ENCODE measurements at regions not wholly inside any gene's neighbourhood (a gene's known extent, or its start where the extent isn't known, plus 50 kb on each side); places are given as distances from the start of the nearest gene placed in this dataset.

DNA sequence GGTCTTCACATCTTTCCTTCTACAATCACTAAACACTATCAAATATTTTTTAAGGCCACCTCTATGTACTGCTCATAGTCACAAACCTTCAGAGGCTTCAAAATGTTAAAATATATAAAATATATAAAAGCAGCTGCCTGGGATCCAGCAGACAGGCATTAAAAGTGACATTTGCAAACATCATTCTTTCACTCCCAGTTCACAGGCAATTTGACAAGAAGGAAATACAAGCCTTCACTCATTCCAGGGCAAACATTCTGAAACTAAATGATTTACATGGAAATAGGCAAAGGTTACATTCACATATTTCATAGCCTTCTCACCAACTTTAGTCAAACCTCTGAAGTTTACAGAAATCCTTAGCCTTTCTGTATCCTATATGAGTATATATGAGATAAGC, 266.3 kb downstream of the TBL1XR1 start:
- ChIA-PET CTCF (no interaction called here), POLR2A (ENCODE audit: unreplicated experiment) (no interaction called here)
- no peak overlapping the region for H2AFZ ChIP-seq
- H3K9me3 ChIP-seq (ENCODE audit: insufficient read depth, low read depth) = no peaks in the 10 kb centered on the region
- H3K4me2 ChIP-seq = no peak overlapping the region
- H3K36me3 ChIP-seq (ENCODE audit: low read depth) = no peaks in the 10 kb centered on the region
- H3F3A ChIP-seq (ENCODE audit: insufficient read depth, low read depth) = no peaks in the 10 kb centered on the region
- H3K27ac ChIP-seq = no peak overlapping the region
- no peak overlapping the region for H3K4me3 ChIP-seq
- H3K79me2 ChIP-seq (ENCODE audit: low read depth) = no peaks in the 10 kb centered on the region
- no peak for DNase-seq
- TF ChIP-seq, protein P1, sequence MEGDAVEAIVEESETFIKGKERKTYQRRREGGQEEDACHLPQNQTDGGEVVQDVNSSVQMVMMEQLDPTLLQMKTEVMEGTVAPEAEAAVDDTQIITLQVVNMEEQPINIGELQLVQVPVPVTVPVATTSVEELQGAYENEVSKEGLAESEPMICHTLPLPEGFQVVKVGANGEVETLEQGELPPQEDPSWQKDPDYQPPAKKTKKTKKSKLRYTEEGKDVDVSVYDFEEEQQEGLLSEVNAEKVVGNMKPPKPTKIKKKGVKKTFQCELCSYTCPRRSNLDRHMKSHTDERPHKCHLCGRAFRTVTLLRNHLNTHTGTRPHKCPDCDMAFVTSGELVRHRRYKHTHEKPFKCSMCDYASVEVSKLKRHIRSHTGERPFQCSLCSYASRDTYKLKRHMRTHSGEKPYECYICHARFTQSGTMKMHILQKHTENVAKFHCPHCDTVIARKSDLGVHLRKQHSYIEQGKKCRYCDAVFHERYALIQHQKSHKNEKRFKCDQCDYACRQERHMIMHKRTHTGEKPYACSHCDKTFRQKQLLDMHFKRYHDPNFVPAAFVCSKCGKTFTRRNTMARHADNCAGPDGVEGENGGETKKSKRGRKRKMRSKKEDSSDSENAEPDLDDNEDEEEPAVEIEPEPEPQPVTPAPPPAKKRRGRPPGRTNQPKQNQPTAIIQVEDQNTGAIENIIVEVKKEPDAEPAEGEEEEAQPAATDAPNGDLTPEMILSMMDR (conservative IDR thresholded peaks at IDR 0.05) = no peak
- no peak for TF ChIP-seq EZH2 (IDR thresholded peaks at IDR 0.05; ENCODE audit: low read depth)
- H4K20me1 ChIP-seq (ENCODE audit: insufficient read depth) = no peaks in the 10 kb centered on the region
- no peaks in the 10 kb centered on the region for H3K4me1 ChIP-seq (replicated peaks; ENCODE audit: insufficient read depth)
- no TSS peak for BruUV-seq (replicated peaks)
- intact Hi-C loops (cut with micrococcal nuclease; ENCODE audit: unreplicated experiment) = no loop called here
- H3K9me2 ChIP-seq (ENCODE audit: insufficient read depth) = no peaks in the 10 kb centered on the region
- H3K27me3 ChIP-seq (ENCODE audit: insufficient read depth, low read depth) = no peaks in the 10 kb centered on the region

DNA sequence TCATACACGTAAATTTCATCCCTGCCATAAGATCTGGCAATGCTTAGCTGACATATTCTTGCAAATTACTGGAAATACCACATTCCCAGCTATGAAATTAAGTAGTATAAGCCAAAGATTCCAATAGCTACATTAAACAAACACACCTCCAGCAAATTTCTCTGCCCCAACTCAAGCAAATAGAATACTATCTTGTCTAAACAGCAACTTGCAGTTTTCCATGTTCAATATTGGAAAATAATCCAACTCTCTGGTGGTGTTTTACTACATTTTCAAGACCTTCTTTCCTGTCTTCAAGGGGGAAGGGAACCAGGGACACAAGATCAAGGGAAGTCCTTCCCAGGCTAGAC, 268.7 kb downstream of the TBL1XR1 start:
- no peak overlapping the region for H3K4me3 ChIP-seq
- no peak overlapping the region for H3K4me2 ChIP-seq
- no peaks in the 10 kb centered on the region for H4K20me1 ChIP-seq (ENCODE audit: insufficient read depth)
- H3K36me3 ChIP-seq (ENCODE audit: low read depth) = no peaks in the 10 kb centered on the region
- no peak overlapping the region for H2AFZ ChIP-seq
- no peaks in the 10 kb centered on the region for H3K9me3 ChIP-seq (ENCODE audit: insufficient read depth, low read depth)
- H3K4me1 ChIP-seq (replicated peaks; ENCODE audit: insufficient read depth) = no peaks in the 10 kb centered on the region
- no peaks in the 10 kb centered on the region for H3K27me3 ChIP-seq (ENCODE audit: insufficient read depth, low read depth)
- TF ChIP-seq, protein P1 (conservative IDR thresholded peaks at IDR 0.05) = no peak
- DNase-seq = no peak
- H3K79me2 ChIP-seq (ENCODE audit: low read depth) = no peaks in the 10 kb centered on the region
- POLR2A ChIA-PET (ENCODE audit: unreplicated experiment) = no interaction called here
- H3F3A ChIP-seq (ENCODE audit: insufficient read depth, low read depth) = no peaks in the 10 kb centered on the region
- intact Hi-C loops (cut with micrococcal nuclease; ENCODE audit: unreplicated experiment) = no loop called here
- CTCF ChIA-PET = no interaction called here
- BruUV-seq (replicated peaks) = no TSS peak
- H3K9me2 ChIP-seq (ENCODE audit: insufficient read depth) = no peaks in the 10 kb centered on the region
- no peak overlapping the region for H3K27ac ChIP-seq

DNA sequence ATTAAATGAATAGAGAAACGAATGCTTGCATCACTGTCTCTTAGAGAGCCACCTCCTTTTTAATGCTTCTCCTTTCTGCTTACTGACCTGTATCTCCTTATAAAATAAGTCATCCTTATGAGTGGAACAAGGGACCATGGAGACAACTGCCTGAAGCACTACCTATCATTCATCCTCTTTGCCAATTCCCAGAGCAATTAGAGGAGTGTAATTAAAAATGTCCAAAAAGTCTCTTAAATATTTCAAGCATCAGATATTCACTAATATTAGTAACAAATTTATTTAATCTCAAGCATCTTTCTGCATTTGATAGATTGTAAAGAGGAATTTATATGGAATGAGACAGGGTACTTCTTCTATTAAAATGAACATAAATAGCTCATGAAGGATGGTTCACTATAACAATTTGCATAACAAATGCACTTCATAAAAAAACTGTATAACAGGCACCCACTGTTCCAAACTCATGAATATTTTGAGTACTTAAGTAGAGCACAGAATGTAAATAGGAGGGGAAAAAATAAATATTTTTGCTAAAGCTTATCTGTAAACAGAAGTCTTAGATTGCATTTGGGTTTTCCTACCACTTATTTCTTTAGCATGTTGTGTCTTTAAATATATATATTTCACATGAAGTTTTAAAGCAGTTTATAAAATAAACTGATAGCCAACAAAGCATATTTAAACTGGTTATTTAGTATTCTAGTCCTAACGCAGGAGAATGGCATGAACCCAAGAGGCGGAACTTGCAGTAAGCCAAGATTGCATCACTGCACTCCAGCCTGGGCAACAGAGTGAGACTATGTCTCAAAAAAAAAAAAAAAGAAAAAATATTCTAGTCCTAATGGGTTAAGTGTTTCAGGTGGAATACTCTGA, 269.3 kb downstream of the TBL1XR1 start:
- no peak overlapping the region for H3K27ac ChIP-seq
- H3K9me2 ChIP-seq (ENCODE audit: insufficient read depth) = no peaks in the 10 kb centered on the region
- H2AFZ ChIP-seq = peak overlapping the region; percentile 42; the same call in 1 of the 2 replicates
- intact Hi-C loops (cut with micrococcal nuclease; ENCODE audit: unreplicated experiment) = no loop called here
- no peaks in the 10 kb centered on the region for H3K4me1 ChIP-seq (replicated peaks; ENCODE audit: insufficient read depth)
- H3K36me3 ChIP-seq (ENCODE audit: low read depth) = no peaks in the 10 kb centered on the region
- no peaks in the 10 kb centered on the region for H3K79me2 ChIP-seq (ENCODE audit: low read depth)
- H4K20me1 ChIP-seq (ENCODE audit: insufficient read depth) = no peaks in the 10 kb centered on the region
- CTCF ChIA-PET = no interaction called here
- H3K27me3 ChIP-seq (ENCODE audit: insufficient read depth, low read depth) = no peaks in the 10 kb centered on the region
- no peak overlapping the region for H3K4me3 ChIP-seq
- TF ChIP-seq, protein P1 (conservative IDR thresholded peaks at IDR 0.05) = no peak
- no peak for TF ChIP-seq EZH2 (IDR thresholded peaks at IDR 0.05; ENCODE audit: low read depth)
- H3F3A ChIP-seq (ENCODE audit: insufficient read depth, low read depth) = no peaks in the 10 kb centered on the region
- H3K4me2 ChIP-seq = no peak overlapping the region
- no peak for DNase-seq
- no peaks in the 10 kb centered on the region for H3K9me3 ChIP-seq (ENCODE audit: insufficient read depth, low read depth)
- BruUV-seq (replicated peaks) = no TSS peak
- POLR2A ChIA-PET (ENCODE audit: unreplicated experiment) = no interaction called here

Data from PC-9 (cell line).